Colonic mucosa (tissue), 4 donors: ENCODE measurements at regions not wholly inside any gene's neighbourhood (a gene's known extent, or its start where the extent isn't known, plus 50 kb on each side); places are given as distances from the start of the nearest gene placed in this dataset.

Experiments
- DNase-seq: peaks from one replicate; pipeline ENCODE4 v3.0.0-alpha.2; 2020
- H3K27ac ChIP-seq: fragments of 200-600 bp; one replicate; pipeline ENCODE4 v1.8.0; 2021
- H3K27me3 ChIP-seq: fragments of 200-600 bp; one replicate; pipeline ENCODE4 v1.8.0; 2021
- H3K36me3 ChIP-seq: fragments of 200-600 bp; one replicate; pipeline ENCODE4 v1.8.0; 2021
- H3K4me1 ChIP-seq: fragments of 200-600 bp; one replicate; pipeline ENCODE4 v1.8.0; 2021; ENCODE audit warnings: mild to moderate bottlenecking
- H3K4me3 ChIP-seq: fragments of 200-600 bp; one replicate; pipeline ENCODE4 v1.8.0; 2021
- H3K9ac ChIP-seq, 2 donors: one replicate each; pipeline ENCODE4 v1.7.0; 2013; ENCODE audit warnings: control low read depth in 2 of 2, low read depth in 2 of 2, low read length in 2 of 2
- H3K9me3 ChIP-seq: fragments of 200-600 bp; one replicate; pipeline ENCODE4 v1.8.0; 2021
- intact Hi-C: fragments of 100-400 bp; cut with DNase I; formaldehyde crosslinking; loops from one replicate; pipeline ENCODE4 v1.14.1; 2022
- TF ChIP-seq, protein P1 (sequence below): fragments of 200-600 bp; IDR thresholded peaks from one replicate; pipeline ENCODE4 v1.8.0; 2022; ENCODE audit warnings: antibody characterized with exemption, mild to moderate bottlenecking
- donor health status: healthy.
- donor health status: DM: no; HTN: no; CAD: no.
- donor health status: DM: no; HTN: no; CAD: no.

GRCh38 chr5:93179466-93179865 lies 401.6 kb downstream of the NR2F1-AS1 start:
- no peak overlapping the region for H3K27ac ChIP-seq

DNA sequence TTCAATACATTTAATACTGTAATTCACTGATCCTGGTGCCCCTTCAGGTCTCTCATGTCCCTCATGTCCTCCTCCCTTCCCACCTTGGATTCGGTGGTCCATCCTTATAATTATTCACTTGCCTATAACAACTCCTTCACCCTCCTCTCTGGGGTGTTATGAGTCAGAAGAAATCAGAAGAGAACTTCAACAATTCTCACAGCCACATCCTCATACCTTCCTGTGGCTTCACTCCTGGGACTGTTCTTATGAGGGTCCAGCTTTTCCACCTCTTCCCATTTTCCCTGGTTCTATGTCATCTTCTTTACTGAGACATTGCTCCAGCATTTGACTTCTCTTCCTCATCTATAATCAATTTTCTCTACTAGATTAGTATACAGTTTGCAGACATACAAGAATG lies 406.1 kb downstream of the NR2F1-AS1 start:
- H3K27ac ChIP-seq: no peak overlapping the region
- H3K36me3 ChIP-seq: no peaks in the 10 kb centered on the region
- intact Hi-C loops: no loop called here
- H3K27me3 ChIP-seq: no peaks in the 10 kb centered on the region
- DNase-seq: no peak
- TF ChIP-seq, protein P1, sequence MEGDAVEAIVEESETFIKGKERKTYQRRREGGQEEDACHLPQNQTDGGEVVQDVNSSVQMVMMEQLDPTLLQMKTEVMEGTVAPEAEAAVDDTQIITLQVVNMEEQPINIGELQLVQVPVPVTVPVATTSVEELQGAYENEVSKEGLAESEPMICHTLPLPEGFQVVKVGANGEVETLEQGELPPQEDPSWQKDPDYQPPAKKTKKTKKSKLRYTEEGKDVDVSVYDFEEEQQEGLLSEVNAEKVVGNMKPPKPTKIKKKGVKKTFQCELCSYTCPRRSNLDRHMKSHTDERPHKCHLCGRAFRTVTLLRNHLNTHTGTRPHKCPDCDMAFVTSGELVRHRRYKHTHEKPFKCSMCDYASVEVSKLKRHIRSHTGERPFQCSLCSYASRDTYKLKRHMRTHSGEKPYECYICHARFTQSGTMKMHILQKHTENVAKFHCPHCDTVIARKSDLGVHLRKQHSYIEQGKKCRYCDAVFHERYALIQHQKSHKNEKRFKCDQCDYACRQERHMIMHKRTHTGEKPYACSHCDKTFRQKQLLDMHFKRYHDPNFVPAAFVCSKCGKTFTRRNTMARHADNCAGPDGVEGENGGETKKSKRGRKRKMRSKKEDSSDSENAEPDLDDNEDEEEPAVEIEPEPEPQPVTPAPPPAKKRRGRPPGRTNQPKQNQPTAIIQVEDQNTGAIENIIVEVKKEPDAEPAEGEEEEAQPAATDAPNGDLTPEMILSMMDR: no peak
- H3K9me3 ChIP-seq: no peaks in the 10 kb centered on the region
- no peaks in the 10 kb centered on the region for H3K4me1 ChIP-seq
- no peak overlapping the region for H3K4me3 ChIP-seq
- H3K9ac ChIP-seq: no peak overlapping the region

More at GRCh38 chr5:93179466-93179865, 401.6 kb downstream of the NR2F1-AS1 start:
- DNase-seq: no peak
- Histone ChIP-seq H3K27me3 (no peaks in the 10 kb centered on the region), H3K36me3 (no peaks in the 10 kb centered on the region), H3K4me3 (no peak overlapping the region), H3K4me1 (no peaks in the 10 kb centered on the region), H3K9ac (no peak overlapping the region), H3K9me3 (no peaks in the 10 kb centered on the region)
- TF ChIP-seq, protein P1: no peak
- intact Hi-C loops: no loop called here

DNA sequence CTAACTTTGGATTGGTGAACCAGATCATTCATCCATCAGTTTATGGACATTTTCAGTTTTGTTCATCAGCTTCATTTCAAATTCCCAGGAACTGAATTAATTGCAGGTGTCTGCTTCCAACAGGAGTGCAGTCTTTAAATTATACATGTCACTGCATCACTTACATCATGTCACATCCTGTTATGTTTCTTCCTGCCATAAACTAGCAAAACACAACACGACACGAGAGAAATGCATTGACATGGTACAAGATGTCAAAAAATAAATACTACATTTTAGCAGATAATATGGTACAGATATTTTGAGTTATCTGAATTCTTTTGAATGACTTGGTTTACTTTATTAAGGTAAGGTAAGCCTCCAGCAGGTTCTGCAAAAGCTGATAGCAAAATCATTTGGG lies 415.5 kb downstream of the NR2F1-AS1 start:
- intact Hi-C loops: no loop called here
- TF ChIP-seq, protein P1: no peak

DNA sequence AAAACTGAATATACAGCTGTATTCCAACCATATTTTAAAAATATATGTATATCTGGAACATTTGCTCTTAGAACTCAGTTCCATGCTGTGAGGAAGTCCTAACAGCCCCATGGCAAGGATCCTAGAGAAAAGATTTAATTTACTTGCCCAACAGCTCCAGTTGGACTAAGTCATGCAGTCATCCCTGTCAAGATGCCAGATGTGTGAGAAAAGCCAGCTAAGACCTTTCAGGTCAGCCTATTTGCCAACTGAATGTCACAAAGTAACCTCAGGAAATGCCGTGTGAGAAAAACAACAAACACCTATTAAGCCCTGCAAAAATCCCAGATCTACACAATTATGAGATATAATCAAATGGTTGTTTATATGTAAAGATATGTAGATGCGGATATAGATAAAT lies 416.3 kb downstream of the NR2F1-AS1 start:
- TF ChIP-seq, protein P1: no peak
- Histone ChIP-seq H3K27me3 (no peaks in the 10 kb centered on the region), H3K4me1 (no peaks in the 10 kb centered on the region), H3K36me3 (no peaks in the 10 kb centered on the region), H3K9ac (no peak overlapping the region), H3K4me3 (no peak overlapping the region), H3K9me3 (no peaks in the 10 kb centered on the region), H3K27ac (no peak overlapping the region)
- no peak for DNase-seq
- intact Hi-C loops: no loop called here

More for the DNA sequence above, 415.5 kb downstream of the NR2F1-AS1 start:
- Histone ChIP-seq H3K4me3 (no peak overlapping the region), H3K27ac (no peak overlapping the region), H3K9ac (no peak overlapping the region), H3K9me3 (no peaks in the 10 kb centered on the region), H3K4me1 (no peaks in the 10 kb centered on the region), H3K27me3 (no peaks in the 10 kb centered on the region), H3K36me3 (no peaks in the 10 kb centered on the region)
- no peak for DNase-seq

DNA sequence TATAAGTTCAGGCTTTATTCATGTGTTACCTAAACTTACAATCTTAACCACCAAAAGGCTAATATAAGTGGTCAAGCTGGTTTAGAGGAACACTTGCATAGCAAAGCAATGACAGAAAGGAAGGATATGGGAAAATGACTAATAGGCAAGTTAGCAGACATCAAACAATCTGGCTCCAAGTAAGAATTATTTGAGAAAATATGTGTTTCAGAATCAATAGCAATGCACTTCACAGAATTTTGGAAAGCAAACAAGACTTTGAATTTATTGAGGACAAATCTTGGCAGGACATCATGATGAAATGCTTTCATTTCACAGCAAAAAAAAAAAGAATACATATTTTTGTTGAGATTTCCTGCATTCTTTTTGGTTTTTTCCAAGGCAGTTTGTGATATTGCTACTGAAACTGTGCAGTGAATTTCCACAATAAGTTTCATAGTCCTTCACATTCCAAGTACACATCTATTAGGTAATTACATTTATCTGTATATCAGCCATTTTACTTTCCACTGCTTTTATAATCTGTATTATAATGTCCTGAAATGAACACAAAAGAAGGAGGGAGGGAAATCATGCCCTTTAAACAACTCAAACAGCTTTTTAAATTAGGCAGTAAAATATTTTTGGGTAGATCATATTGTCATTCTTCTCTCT lies 417.9 kb downstream of the NR2F1-AS1 start:
- H3K9ac ChIP-seq: no peak overlapping the region
- H3K36me3 ChIP-seq: no peaks in the 10 kb centered on the region
- no peaks in the 10 kb centered on the region for H3K4me1 ChIP-seq
- DNase-seq: no peak
- no peaks in the 10 kb centered on the region for H3K27me3 ChIP-seq
- intact Hi-C loops: no loop called here
- no peak overlapping the region for H3K4me3 ChIP-seq
- no peaks in the 10 kb centered on the region for H3K9me3 ChIP-seq
- TF ChIP-seq, protein P1: no peak
- H3K27ac ChIP-seq: no peak overlapping the region
